GM12892 (cell line): ENCODE measurements at regions not wholly inside any gene's neighbourhood (a gene's known extent, or its start where the extent isn't known, plus 50 kb on each side); places are given as distances from the start of the nearest gene placed in this dataset.

Experiments
- POLR2A ChIP-seq: IDR thresholded peaks from 2 replicates; pipeline ENCODE4 v1.6.1; 2011; ENCODE audit warnings: low read depth, low read length, control low read depth
- POLR2AphosphoS5 ChIP-seq: IDR thresholded peaks from 2 replicates; pipeline ENCODE4 v1.6.1; 2011; ENCODE audit warnings: low read depth, low read length, control low read depth
- TAF1 ChIP-seq: IDR thresholded peaks from 2 replicates; pipeline ENCODE4 v1.6.1; 2011; ENCODE audit warnings: low read depth, mild to moderate bottlenecking, control low read depth, low read length, borderline replicate concordance

DNA sequence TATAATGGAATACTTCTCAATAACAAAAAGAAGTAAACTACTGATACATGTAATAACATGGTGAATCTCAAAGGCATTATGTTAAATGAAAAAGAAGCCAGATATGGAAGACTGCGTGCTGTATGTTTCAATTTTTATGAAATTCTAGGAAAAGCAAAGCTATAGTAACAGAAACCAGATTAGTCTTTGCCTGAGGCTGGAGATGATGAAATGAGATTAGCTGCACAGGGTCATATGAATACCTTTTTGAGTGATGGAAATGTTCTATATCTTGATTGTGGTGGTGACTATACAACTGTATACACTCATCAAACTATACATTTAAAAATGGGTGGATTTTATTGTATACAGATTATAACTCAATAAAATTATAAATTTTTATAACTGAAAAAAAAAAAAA is 113.5 kb downstream of the TMEM30B start:
- TF ChIP-seq TAF1: no peak
- TF ChIP-seq POLR2A: no peak
- no peak for TF ChIP-seq POLR2AphosphoS5
